G401 (cell line): ENCODE measurements at regions not wholly inside any gene's neighbourhood (a gene's known extent, or its start where the extent isn't known, plus 50 kb on each side); places are given as distances from the start of the nearest gene placed in this dataset.
"Not testable (repeated sequence)": the region's sequence is repeated elsewhere in the genome, so short reads cannot be mapped to it uniquely, and the experiment has no call there.

Experiments
- DNase-seq: peaks from one replicate; pipeline ENCODE4 v3.0.0-alpha.2; 2015; ENCODE audit warnings: low spot score
- in situ Hi-C: cut with HindIII; loops from 2 replicates; pipeline ENCODE4 v1.10.0; 2016; ENCODE audit warnings: low sequenced_read_pairs, mixed read lengths

DNA sequence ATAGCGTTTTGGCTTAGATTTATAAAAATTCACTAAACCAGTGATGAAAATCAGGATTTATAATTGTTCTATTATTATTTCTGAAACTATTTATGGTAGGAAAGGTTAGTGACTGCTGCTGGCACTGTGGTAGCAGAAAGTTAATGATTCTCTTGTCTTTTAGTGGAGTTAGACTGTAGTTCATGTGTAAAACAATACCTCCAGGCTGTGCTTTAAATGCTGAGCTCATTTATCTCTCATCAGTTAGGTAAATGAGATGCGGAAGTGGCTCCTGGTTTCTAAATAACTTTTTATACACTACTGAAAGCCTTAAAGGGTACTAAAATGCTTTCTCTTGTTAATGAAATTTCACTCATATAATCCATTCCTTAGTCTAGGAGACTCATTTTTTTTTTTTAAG lies 326.8 kb upstream of the POT1 start:
- in situ Hi-C loops = no loop called here
- no peak for DNase-seq

DNA sequence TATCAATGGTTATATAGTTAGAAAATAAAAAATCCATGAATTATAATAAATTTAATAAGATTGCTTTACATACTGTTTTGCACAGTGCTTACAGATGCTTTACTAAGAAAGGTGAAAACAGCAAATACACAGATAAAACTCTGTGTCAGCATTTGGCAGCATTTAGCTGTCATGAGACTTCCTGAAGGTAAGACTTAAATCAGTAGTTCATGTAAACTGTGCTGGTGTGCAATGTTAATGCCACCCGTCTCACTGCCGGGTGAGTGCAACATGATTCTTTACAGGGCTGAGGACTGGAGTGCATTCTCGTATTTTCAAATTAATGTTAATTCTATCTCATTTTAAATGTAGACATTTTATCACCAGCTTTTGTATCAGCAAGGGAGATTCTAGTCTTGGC lies 326.2 kb upstream of the POT1 start:
- in situ Hi-C loops = no loop called here

DNA sequence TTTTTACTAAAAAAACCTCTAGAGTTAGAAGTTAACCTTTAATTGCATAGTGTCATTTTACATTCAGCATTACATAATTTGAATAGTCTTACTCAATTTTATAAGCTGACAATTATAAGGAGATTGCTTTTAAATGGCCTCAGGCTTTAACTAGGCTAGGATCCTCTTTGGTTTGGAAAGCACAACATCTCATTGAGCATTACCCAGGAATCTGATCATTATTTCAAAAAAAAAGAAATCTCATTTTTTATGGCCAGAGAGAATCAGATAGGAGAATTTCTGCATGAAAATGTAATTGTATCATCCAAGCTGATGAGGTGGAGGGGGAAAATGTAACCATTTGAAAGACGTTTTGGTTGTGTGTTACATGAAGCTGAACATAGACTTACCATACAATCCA lies 324.9 kb upstream of the POT1 start:
- in situ Hi-C loops = no loop called here
- DNase-seq = no peak

More for the DNA sequence above, 326.2 kb upstream of the POT1 start:
- no peak for DNase-seq

DNA sequence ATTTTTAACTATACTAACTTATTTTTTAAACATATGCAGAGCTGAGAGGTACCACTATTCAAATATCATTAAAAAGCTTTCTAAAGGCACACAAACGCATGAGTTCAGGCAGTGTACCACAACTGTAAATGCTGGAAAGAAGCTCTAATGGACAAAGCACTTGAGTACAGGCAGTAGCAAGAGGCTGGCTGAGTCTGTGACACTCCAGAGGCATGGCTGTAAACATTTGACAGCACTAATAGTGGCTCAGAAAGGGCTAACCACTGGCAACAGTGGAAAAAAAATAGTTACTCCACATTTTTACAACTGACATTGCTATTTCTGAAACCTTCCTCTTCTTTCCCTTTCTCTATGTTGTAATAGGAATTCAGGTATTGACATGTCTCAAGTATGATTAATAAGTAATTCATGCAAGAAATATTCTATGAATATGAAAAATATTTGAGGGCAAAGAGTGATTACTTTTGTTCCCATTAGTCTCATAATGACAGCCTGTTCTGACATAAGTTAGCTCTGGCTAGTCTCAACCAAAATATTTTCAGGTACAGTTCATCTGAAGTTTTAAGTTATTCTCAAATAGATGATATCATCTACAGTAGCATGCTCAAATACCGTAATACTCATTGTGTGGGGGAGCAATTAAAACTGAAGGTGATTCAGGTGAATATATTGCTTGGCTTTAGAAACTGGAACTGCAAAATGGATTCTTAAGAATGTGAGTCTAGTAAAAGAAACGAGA lies 324.0 kb upstream of the POT1 start:
- no peak for DNase-seq
- in situ Hi-C loops = no loop called here

DNA sequence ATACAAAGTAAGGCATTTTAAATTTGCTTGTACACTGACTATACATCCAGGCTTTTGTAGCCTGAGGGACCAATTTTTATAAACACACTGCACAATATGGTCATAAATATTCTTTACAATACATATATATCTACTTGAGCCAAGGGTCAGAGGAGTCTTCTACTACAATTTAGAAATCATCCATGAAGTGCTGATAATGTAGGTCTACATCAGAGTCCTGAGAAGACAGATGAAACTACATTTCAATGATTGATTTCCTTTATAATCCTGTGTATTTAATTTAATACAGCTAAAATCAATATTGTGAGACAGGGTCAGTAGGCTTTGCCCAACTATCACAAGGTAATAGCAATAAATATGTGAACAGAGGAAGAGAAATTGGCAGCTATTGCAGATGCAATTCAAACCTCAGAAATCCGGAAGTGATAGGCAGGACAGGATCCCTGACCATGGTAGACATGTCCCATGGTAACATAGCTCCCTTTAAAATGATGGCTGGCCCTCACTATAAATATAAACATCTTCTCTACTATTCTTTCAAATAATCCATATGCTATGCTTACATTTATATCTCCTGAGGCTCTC lies 318.0 kb upstream of the POT1 start:
- in situ Hi-C loops = no loop called here
- no peak for DNase-seq

DNA sequence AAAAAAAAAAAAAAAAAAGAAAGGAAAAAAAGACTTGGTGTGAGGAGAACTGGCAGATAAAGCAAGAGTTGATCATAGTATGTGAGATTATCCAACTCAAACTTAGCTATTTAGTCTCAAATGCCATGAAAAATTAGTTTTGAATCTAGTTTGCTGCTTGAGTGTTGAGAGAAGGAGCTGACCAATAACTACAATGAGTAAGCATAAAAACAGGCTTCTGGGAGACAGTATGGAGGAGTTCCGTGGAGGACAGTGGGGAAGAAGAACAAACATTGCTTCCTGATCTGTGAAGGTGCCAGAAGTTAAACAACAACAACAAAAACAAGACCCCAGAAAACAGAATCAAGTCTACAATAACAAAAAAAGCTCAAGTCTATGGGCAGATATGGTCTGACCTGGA lies 317.1 kb upstream of the POT1 start:
- in situ Hi-C loops = no loop called here
- no peak for DNase-seq

DNA sequence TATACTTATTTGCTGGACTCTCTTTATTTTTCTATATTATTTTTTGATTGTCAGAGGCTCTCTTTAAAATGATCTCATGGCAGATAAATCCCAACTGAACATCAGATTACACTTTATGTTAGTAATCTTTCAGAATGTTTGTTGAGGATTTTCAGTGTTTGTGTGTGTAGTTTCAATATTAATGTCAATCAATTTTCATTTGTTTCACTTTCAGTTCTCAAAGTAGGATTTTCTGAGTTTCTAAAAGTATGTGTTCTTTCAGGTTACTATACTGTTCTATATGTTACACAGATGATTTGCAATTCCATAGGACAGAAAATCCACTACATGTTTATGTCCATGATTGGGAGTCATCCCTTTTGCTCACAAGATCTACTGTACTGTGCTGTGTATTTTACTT lies 311.9 kb upstream of the POT1 start:
- in situ Hi-C loops = no loop called here
- no peak for DNase-seq

DNA sequence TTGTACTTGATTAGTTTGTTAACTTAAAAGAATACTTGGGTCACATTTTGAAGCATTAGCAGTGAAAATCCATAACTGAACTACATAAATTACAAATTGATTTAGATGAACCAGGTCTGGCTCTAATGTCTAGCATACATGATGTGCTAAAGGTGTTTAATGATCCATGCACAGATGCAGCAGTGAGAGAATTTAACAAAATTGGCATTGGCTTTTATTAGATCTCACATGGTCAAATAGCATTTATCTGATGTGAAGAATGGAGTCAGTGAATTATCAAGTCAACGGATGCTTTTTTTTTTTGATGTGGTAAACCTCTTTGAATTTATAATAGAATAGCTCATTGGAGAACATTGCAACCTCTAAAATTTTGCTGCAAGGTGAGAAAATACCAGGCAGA lies 293.0 kb upstream of the POT1 start:
- DNase-seq = no peak
- in situ Hi-C loops = no loop called here

DNA sequence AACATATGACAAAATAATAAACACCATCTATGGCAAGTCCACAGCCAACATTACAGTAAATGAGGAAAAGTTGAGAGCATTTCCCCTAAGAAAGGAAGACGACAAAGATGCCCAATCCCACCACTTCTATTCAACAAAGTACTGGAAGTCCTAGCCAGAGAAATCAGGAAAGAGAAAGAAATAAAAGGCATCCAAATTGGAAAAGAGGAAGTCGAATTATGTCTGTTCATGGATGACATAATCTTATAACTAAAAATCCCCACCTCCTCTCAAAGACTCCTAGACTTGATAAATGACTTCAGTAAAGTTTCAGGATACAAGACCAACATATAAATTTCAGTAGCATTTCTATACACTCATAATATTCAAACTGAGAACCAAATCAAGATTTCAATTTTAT lies 288.5 kb upstream of the POT1 start:
- DNase-seq = no peak
- in situ Hi-C loops = no loop called here

DNA sequence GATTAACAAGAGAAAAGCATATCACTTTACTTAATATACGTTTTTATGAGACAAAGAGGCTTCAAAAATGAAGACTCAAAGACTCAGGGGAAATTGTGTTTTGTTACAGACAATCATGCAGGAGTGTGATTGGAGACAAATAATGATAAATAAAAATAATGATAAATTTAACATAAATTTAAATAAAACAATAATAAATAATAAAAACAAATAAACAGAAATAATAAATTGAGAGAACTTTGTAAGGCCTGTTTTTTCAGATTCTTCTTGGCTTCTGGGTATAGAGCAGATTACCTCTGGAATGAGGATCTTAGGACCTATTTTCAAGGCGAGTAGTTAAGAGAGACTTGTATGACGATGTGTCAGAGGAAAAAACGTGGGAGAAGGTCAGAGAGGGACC lies 271.4 kb upstream of the POT1 start:
- DNase-seq = no peak
- in situ Hi-C loops = no loop called here

DNA sequence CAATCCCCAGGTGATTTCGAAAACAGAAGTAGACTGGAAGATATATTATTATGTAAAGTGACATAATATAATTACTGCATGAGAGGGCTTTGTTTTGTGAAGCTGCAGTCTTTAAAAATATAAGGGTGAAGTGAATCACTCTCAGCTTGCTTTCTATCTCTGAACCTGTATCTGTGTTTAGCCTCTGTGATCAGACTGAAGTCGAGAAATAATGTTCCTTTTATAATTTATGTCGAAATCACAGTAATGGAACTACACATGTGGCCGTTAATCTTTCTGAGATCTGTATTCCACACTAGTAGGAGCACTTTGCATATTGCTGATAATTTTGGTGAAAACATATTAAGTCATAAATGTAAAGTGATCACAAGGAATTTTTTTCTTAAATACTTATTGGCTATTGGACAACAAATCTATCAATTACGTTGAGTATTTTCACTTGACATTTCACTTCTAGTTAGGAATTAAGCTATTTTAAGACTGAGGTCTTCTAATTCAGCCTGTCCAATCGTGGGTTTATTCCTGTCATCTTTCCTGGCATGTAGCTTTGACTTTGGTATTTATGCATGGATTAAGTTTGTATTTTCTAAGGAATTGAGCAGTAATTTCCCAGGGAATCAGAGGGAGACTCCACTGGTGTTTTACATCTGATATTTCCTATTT lies 268.2 kb upstream of the POT1 start:
- in situ Hi-C loops = no loop called here
- DNase-seq = no peak

DNA sequence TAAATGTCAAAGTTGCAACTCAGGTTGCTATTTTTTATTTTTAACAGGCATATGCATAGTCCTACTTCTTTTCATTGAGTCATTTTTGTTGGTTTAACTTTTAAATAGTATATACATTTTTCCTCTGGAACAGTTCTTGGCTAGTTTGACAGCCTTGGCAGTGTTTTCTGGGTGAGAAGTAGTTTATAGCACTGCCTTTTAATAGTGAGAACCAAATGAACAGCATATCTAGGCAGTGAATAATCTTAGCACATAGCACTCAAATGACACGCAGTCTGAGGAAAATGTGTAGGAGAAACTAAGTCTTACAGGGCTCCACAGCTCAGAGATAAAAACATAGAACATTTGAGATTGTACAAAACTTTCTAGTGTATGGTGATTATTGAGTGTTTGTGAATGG lies 265.5 kb upstream of the POT1 start:
- in situ Hi-C loops = no loop called here
- DNase-seq = no peak

DNA sequence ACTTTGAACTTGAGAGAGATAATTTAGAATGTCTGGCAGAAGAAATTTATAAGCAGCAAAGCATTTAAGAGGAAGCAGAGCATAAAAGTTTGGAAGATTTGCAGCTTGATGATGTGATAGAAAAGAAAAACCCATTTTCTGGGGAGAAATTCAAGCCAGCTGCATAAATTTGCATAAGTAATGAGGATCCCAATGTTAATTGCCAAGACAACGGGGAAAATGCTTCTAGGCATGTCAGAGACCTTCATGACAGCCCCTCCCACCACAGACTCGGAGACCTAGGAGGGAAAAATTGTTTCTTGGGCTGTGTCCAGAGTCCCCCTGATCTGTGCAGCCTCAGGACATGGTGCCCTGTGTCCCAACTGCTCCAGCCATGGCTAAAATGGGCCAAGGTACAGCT lies 263.6 kb upstream of the POT1 start:
- no peak for DNase-seq
- in situ Hi-C loops = no loop called here

DNA sequence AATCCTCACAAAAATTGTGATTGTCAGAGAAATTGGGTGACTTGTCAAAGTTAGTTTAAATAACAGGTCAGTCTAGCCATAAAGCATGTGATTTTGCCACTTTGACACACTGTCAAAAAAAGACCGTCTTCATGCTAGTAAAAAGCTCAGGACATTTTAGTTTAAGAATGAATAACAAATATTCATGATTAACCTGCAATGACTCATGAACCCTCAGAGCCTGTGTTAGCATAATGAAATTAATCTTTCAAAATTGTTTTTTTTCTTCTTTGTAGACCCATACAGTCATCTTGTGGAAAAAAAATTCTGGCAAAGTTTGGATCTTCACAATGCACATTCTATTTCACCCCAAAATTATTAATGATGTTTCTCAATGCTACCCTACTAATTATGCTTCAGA lies 255.2 kb upstream of the POT1 start:
- DNase-seq = no peak
- in situ Hi-C loops = no loop called here

DNA sequence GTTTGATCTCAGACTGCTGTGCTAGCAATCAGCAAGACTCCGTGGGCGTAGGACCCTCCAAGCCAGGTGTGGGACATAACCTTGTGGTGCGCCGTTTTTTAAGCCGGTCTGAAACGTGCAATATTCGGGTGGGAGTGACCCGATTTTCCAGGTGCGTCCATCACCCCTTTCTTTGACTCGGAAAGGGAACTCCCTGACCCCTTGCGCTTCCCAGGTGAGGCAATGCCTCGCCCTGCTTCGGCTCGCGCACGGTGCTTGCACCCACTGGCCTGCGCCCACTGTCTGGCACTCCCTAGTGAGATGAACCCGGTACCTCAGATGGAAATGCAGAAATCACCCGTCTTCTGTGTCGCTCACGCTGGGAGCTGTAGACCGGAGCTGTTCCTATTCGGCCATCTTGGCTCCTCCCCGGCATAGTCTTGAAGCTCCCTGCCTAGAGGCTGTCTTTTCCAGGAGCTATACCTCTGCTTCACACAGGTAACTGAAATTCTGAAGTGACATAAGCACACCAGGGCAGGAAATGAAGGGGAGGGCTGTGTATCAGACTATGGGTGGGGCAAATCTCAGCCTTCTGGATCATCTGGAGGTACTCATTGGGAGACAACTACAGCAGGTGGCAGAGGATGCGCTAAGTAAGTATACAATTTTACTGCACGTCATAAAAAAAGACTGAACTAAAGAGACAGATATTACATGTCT lies 252.1 kb upstream of the POT1 start:
- DNase-seq, in situ Hi-C loops: not testable (repeated sequence)

DNA sequence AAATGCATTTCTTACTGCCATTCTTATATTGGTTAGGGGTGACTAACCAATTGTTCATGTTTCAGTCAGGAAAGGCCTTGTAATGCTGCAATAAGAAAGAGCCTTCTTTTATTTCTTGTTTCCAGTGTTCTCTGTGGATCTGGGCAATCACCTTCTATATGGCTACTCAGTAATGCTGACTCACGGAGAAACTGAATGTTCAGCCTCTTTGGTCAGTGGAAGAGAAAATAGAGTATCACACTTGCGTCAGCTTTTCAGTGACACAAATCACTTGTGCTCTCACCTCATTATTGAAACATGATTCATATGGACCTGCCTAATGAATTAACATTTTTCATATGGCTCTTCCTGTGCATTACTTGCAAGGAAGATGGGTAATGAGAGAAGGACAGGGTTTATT lies 243.9 kb upstream of the POT1 start:
- in situ Hi-C loops = no loop called here
- no peak for DNase-seq

DNA sequence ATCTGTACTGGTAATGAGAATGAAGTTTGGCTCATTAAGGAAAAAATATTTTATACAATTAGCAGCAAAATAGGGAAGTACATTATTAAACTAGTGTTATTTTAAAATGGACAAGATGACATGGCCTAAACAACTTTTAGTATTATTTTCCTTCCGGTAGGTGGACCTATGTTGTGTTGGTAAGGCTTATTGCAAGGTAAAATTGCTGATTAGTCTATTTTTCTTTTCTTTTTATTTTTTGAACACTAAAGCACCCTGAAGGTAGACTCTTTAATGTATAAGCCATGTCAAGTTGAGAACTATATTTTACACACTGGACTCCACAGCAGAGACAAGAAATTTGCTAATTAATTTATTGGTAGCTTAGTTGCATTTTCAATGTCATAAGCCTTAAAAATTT lies 239.5 kb upstream of the POT1 start:
- in situ Hi-C loops = no loop called here
- DNase-seq = no peak

DNA sequence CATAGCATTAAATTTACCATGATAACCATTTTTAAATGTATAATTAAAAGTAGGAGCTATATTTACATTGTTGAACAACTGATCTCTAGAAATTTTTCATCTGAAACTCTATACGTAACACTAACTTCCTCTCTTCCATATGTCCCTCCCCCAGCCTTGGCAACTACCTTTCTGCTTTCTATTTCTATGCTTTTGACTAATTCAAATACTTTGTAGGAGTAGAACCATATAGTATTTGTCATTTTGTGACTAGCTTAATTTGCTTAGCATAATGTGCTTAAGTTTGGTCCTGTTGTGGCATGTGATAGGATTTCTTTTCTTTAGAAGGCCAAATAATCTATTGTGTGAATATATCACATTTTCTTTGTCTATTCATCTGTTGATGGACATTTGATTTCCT lies 225.3 kb upstream of the POT1 start:
- in situ Hi-C loops = no loop called here
- no peak for DNase-seq

DNA sequence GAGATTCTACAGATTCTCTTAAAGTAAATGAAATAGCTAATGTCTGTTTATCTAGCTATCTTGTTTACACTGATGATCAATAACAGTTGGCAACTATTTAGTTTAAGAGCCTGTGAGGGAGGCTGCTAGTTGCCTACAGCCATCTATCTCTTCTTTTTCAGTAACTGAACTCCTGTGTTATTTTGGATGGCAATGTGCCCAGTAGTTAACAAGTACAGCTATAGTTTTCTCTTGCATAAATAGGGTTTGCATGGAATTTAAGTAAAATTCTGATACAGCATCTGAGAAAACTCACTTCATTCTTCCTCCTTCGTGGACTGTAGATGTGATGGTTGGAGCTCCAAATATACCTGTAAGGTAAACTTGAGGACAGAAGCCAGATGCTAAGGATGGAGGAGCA lies 219.5 kb upstream of the POT1 start:
- in situ Hi-C loops = no loop called here
- DNase-seq = no peak

DNA sequence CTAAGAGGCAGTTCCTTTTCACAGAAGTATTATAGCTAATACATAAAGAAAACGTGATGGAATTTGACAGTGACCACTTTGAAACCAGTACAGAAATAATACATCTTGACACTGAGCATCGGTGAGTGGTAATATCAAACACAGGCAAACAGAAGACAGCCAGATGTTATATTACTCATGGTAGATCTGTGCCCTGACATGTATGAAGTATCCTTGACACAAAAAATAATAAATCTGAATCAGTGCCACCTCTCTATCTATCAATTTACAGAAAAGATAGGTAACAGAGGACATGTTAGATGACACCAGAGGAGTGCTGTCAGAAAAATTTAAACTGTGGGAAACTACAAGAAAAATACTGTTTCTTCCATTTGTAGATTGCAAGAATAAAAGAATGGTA lies 217.4 kb upstream of the POT1 start:
- no peak for DNase-seq
- in situ Hi-C loops = no loop called here
